Astrocyte (in vitro differentiated cells and primary cell): ENCODE measurements at regions not wholly inside any gene's neighbourhood (a gene's known extent, or its start where the extent isn't known, plus 50 kb on each side); places are given as distances from the start of the nearest gene placed in this dataset.

Experiments used
- DNase-seq: peaks from one replicate; pipeline ENCODE4 v3.0.0-alpha.2; 2010; ENCODE audit warnings: low read depth
- FAIRE-seq: peaks from 2 replicates; lab custom pipeline; 2011; peaks lifted over from hg19 to GRCh38; lab: Jason Lieb, UNC
- H2AFZ ChIP-seq: 2 replicates; pipeline ENCODE4 v1.6.0; 2012; ENCODE audit warnings: low read depth, low read length, inconsistent platforms
- H3K27ac ChIP-seq: 2 replicates; pipeline ENCODE4 v1.5.1; 2011; ENCODE audit warnings: low read depth, low read length, inconsistent platforms
- H3K27me3 ChIP-seq: 2 replicates; pipeline ENCODE4 v1.6.0; 2011; ENCODE audit warnings: low read length, inconsistent platforms; ENCODE audit not compliant: insufficient read depth
- H3K36me3 ChIP-seq: 2 replicates; pipeline ENCODE4 v1.5.1; 2011; ENCODE audit warnings: low read length, inconsistent platforms; ENCODE audit not compliant: insufficient read depth
- H3K4me1 ChIP-seq: 2 replicates; pipeline ENCODE4 v1.5.1; 2011; ENCODE audit warnings: low read length, inconsistent platforms; ENCODE audit not compliant: insufficient read depth
- H3K4me2 ChIP-seq: 2 replicates; pipeline ENCODE4 v1.6.0; 2012; ENCODE audit warnings: low read length, inconsistent platforms
- H3K4me3 ChIP-seq: 2 replicates; pipeline ENCODE4 v1.5.1; 2011; ENCODE audit warnings: low read depth, mild to moderate bottlenecking, low read length, inconsistent platforms; ENCODE audit not compliant: insufficient read depth
- H3K79me2 ChIP-seq: 2 replicates; pipeline ENCODE4 v1.6.0; 2012; ENCODE audit warnings: mild to moderate bottlenecking, low read length, inconsistent platforms; ENCODE audit not compliant: insufficient read depth
- H3K9ac ChIP-seq: 2 replicates; pipeline ENCODE4 v1.6.0; 2012; ENCODE audit warnings: mild to moderate bottlenecking, low read length, inconsistent platforms
- H3K9me3 ChIP-seq: 2 replicates; pipeline ENCODE4 v1.5.1; 2012; ENCODE audit warnings: low read depth, mild to moderate bottlenecking, low read length, inconsistent platforms; ENCODE audit not compliant: insufficient read depth
- H4K20me1 ChIP-seq: 2 replicates; pipeline ENCODE4 v1.6.0; 2012; ENCODE audit warnings: low read length, inconsistent platforms; ENCODE audit not compliant: insufficient read depth
- H3K27ac Mint-ChIP-seq: one replicate; pipeline ENCODE4 v1.8.0; 2021; ENCODE audit warnings: mild to moderate bottlenecking, mixed read lengths; ENCODE audit not compliant: unreplicated experiment
- H3K27me3 Mint-ChIP-seq: one replicate; pipeline ENCODE4 v1.8.0; 2021; ENCODE audit warnings: low read depth, mixed read lengths; ENCODE audit not compliant: unreplicated experiment
- H3K36me3 Mint-ChIP-seq: one replicate; pipeline ENCODE4 v1.8.0; 2021; ENCODE audit warnings: low read depth, mixed read lengths; ENCODE audit not compliant: unreplicated experiment
- H3K4me1 Mint-ChIP-seq: one replicate; pipeline ENCODE4 v1.8.0; 2021; ENCODE audit warnings: low read depth, mixed read lengths; ENCODE audit not compliant: unreplicated experiment
- H3K4me3 Mint-ChIP-seq: one replicate; pipeline ENCODE4 v1.8.0; 2021; ENCODE audit warnings: mild to moderate bottlenecking, moderate library complexity, mixed read lengths; ENCODE audit not compliant: unreplicated experiment
- H3K9me3 Mint-ChIP-seq: one replicate; pipeline ENCODE4 v1.8.0; 2021; ENCODE audit warnings: mild to moderate bottlenecking, mixed read lengths; ENCODE audit not compliant: unreplicated experiment
- EZH2 ChIP-seq: IDR thresholded peaks from 2 replicates; pipeline ENCODE4 v1.6.1; 2012; ENCODE audit warnings: mild to moderate bottlenecking, low read length, inconsistent platforms; ENCODE audit not compliant: insufficient read depth
- TF ChIP-seq, protein P1 (sequence below): IDR thresholded peaks from 2 replicates; pipeline ENCODE4 v1.5.1; 2011; ENCODE audit warnings: low read depth, mild to moderate bottlenecking, inconsistent platforms, low read length, moderate library complexity; ENCODE audit not compliant: insufficient read depth

DNA sequence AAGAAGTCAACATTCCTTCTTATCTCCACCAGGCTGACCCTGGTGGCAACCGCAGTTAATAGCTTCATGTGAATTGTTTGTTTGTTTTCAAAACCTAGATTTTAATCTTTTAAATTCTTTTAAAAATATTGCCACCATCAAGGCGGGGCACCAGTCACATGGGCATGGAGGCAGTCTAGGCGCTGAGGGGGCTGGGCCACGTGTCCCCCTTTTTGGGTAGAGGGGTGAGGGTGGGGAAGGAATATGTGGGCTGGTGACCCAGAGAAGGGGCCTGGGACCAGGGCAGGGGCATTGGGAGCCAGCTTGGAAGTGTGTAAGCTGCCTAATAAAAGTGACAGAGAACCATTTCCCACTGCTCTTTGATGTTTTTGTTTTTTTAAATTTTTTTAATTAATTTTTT, 147.3 kb downstream of the GADD45G start:
- no peak for FAIRE-seq
- peaks cover 3% of the 10 kb centered on the region for H3K4me1 Mint-ChIP-seq

DNA sequence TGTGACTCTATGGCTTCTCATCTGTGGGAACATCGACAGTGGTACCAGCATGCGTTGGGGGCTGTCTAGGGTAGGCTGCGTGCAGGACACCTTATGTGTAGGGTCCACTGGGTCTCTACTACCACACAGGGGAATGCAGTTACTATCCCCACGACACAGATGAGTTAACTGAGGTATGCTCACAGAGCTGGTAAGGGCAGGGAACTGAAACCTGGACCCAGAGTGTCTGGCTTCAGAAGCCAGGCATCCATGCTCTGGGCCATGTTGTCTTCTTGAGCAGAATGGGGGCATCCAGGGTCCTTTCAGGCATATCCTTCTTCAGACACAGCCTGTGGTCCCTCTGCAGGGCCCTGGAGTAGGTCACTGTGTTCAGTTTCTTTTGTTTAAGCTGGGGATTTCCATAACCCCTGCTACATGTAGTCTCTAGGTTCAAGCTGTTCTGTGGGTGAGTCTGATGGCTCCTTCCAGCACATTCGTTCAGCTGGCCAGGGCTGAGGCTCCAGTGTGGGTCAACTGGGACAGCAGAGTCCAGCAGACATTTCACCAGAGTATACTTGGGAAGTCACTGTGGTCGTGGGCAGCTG, 148.8 kb downstream of the GADD45G start:
- H4K20me1 ChIP-seq = no peaks in the 10 kb centered on the region
- peaks cover 3% of the 10 kb centered on the region for H3K27me3 ChIP-seq

More for the DNA sequence above, 147.3 kb downstream of the GADD45G start:
- peaks cover 73% of the 10 kb centered on the region for H3K27me3 Mint-ChIP-seq
- TF ChIP-seq, protein P1, sequence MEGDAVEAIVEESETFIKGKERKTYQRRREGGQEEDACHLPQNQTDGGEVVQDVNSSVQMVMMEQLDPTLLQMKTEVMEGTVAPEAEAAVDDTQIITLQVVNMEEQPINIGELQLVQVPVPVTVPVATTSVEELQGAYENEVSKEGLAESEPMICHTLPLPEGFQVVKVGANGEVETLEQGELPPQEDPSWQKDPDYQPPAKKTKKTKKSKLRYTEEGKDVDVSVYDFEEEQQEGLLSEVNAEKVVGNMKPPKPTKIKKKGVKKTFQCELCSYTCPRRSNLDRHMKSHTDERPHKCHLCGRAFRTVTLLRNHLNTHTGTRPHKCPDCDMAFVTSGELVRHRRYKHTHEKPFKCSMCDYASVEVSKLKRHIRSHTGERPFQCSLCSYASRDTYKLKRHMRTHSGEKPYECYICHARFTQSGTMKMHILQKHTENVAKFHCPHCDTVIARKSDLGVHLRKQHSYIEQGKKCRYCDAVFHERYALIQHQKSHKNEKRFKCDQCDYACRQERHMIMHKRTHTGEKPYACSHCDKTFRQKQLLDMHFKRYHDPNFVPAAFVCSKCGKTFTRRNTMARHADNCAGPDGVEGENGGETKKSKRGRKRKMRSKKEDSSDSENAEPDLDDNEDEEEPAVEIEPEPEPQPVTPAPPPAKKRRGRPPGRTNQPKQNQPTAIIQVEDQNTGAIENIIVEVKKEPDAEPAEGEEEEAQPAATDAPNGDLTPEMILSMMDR = no peak
- TF ChIP-seq EZH2 = no peak
- Histone ChIP-seq H3K79me2 (no peaks in the 10 kb centered on the region), H2AFZ (no peak overlapping the region), H3K9me3 (no peaks in the 10 kb centered on the region), H3K27ac (no peak overlapping the region), H4K20me1 (no peaks in the 10 kb centered on the region), H3K4me3 (no peak overlapping the region), H3K4me2 (no peak overlapping the region), H3K9ac (no peak overlapping the region), H3K4me1 (peaks cover 6% of the 10 kb centered on the region), H3K36me3 (no peaks in the 10 kb centered on the region), H3K27me3 (peaks cover 3% of the 10 kb centered on the region)
- no peaks in the 10 kb centered on the region for H3K36me3 Mint-ChIP-seq
- H3K9me3 Mint-ChIP-seq = peaks cover 2% of the 10 kb centered on the region
- DNase-seq = no peak
- H3K27ac Mint-ChIP-seq = no peak overlapping the region
- H3K4me3 Mint-ChIP-seq = no peak overlapping the region

DNA sequence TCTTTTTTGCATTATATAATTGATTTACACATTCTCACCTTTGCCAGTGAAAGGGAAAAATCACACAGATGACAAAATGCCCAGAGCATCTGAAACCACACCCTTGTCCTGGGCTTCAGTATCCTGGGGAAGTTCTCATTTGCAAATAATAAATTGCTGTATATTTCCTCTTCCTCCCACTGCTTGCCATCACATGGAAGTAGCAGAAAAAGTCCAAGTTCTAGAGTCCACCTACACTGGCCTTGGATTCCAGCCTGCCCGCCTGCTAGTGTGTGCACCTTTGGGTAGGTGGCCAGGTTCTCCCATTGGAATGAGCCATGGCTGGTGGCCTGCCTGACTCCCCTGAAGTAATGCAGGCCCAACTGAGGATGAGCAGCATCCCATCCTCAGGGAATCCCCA, 149.4 kb downstream of the GADD45G start:
- Histone ChIP-seq H3K79me2 (no peaks in the 10 kb centered on the region), H3K27ac (no peak overlapping the region), H3K4me1 (peaks cover 6% of the 10 kb centered on the region), H3K36me3 (no peaks in the 10 kb centered on the region), H3K9me3 (no peaks in the 10 kb centered on the region), H3K4me3 (no peak overlapping the region), H3K9ac (no peak overlapping the region), H4K20me1 (no peaks in the 10 kb centered on the region), H3K4me2 (no peak overlapping the region), H2AFZ (no peak overlapping the region), H3K27me3 (peaks cover 3% of the 10 kb centered on the region)
- Mint-ChIP-seq H3K4me1 (peaks cover 3% of the 10 kb centered on the region), H3K9me3 (peaks cover 2% of the 10 kb centered on the region), H3K27me3 (peaks cover 75% of the 10 kb centered on the region), H3K36me3 (no peaks in the 10 kb centered on the region), H3K4me3 (no peak overlapping the region), H3K27ac (no peak overlapping the region)
- DNase-seq (no peak), FAIRE-seq (no peak)
- TF ChIP-seq, protein P1 = no peak
- TF ChIP-seq EZH2 = no peak

More for the DNA sequence above, 148.8 kb downstream of the GADD45G start:
- FAIRE-seq (no peak), DNase-seq (no peak)
- H3K4me1 ChIP-seq = peaks cover 6% of the 10 kb centered on the region
- no peaks in the 10 kb centered on the region for H3K9me3 ChIP-seq
- no peak overlapping the region for H3K9ac ChIP-seq
- TF ChIP-seq, protein P1 = no peak
- TF ChIP-seq EZH2 = no peak
- H2AFZ ChIP-seq = no peak overlapping the region
- H3K4me1 Mint-ChIP-seq = peaks cover 3% of the 10 kb centered on the region
- no peak overlapping the region for H3K27ac Mint-ChIP-seq
- no peaks in the 10 kb centered on the region for H3K36me3 ChIP-seq
- H3K4me2 ChIP-seq = no peak overlapping the region
- H3K36me3 Mint-ChIP-seq = no peaks in the 10 kb centered on the region
- peaks cover 72% of the 10 kb centered on the region for H3K27me3 Mint-ChIP-seq
- H3K27ac ChIP-seq = no peak overlapping the region
- H3K79me2 ChIP-seq = no peaks in the 10 kb centered on the region
- no peak overlapping the region for H3K4me3 Mint-ChIP-seq
- H3K9me3 Mint-ChIP-seq = peaks cover 2% of the 10 kb centered on the region
- H3K4me3 ChIP-seq = no peak overlapping the region
